HG03457 (cell line): ENCODE measurements at regions not wholly inside any gene's neighbourhood (a gene's known extent, or its start where the extent isn't known, plus 50 kb on each side); places are given as distances from the start of the nearest gene placed in this dataset.

Experiments used
- ATAC-seq: cut with Tn5 transposase; IDR thresholded peaks from one replicate; pipeline ENCODE4 v1.9.1; 2021; ENCODE audit warnings: moderate number of reproducible peaks; ENCODE audit not compliant: unreplicated experiment

DNA sequence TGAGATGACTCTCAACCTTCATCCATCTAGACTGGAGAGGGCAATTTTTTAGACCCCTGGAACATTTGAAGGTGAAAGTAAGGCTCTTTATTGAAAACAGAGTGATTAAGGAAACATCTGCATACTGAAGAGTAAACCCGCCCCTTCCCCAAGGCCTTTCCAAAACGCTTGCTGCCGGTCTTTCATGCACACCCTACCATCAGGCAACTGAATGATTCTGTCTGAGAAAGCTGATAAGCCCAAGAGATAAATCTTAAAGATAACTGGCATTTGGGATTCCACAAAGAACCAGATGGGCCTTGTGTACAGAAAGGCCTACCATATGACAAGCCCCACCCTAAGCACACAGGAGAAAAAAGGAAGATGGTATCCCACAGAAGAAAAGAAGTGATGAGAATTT lies 54.4 kb upstream of the PIK3R1 start:
- no peak for ATAC-seq

DNA sequence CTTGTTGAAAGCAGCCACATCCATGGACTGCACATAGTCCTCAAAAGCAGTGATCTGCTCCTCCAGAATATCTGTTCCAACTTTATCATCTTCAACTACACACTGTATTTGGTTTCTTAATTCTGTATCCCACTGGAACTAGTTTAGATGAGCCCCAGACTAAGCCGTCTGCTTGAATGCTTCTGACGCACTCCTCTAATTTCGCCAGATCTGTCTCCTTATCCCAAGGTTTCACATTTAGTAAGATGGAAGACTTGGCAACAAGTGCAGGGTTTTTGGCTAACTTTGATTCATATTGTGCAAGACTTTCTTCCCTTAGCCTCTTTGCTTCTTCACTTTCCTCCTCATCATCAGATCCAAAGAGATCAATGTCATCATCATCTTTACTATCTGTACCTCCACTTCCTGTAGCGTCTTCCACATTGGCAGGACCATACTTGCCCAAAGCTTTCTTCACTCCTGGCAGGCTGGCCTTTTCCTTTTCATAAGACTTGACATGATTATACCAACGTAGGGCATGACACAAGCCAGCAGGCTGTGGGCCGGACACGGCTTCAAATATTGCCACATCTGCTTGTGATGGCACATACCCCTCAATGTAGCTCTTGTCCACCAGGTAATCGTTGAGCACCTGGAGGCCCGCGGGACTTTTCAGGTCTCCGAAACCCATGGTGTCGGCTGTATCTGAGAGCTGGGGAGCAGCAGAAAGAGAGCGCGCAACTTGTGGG lies 56.2 kb upstream of the PIK3R1 start:
- ATAC-seq = no peak

DNA sequence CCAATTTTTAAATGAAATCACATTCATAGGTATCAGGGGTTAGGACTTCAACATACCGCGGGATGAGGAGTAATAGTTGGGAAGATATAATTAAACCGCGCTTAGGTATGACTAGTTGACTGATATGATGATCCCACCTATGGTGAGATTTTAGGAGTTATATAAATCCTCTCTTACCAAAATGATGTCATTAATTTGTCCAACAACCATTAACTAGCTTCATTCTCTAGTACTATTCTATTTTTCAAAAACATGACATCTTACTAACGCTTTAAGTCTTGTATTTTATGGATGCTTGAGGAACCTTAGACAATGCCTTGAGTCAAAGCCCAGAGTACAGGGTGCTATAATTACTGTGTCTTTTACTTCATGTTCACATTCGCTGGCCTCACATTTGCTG lies 59.6 kb upstream of the PIK3R1 start:
- ATAC-seq = no peak

DNA sequence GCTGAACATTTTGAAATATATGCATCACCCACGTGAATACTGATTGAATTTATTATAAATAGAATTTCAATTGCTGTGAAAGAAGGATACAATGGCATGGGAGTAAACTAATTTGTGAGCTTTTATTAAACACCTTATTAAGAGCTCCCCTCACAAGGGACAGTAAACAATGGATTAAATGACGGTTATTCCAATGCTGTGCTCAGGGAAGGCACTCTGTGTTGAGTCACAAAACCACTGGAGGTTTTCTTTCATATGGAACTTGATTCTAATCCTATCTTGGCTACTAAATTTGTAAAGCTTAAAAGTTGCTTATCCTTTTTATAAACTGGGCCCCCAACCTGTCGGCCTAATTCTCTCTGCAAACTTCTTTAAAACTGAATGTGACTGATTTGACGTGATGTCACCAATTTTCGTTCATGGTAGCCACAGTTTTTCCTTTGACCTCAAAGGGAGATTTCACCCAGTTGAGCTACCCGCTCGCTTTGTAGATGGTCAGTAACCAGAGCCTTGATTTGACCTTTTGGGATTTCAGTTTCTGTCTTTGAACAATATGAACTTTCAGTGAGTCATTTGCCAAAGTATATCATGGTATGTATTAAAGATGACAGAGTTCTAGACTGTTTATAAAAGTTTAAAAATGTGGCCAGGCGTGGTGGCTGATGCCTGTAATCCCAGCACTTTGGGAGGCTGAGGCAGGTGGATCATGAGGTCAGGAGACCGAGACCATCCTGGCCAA lies 61.3 kb upstream of the PIK3R1 start:
- ATAC-seq = no peak

DNA sequence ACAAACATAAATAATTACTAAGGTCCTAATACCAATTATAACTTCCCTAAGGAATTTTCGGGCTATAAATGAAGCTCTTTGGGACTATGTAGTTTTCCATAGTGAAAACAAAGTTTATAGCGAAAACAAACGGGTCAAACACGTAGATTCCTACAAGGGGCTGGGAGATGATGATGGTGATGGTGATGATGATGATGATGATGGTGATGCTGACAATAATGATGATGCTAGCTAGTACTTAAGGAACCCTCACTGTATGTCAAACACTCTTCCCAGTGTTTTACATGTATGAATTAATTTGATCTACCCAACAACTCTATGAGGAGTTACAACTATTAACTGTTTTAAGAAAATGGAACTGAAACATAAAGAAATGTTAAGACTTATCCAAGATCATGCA lies 63.7 kb upstream of the PIK3R1 start:
- ATAC-seq = no peak

DNA sequence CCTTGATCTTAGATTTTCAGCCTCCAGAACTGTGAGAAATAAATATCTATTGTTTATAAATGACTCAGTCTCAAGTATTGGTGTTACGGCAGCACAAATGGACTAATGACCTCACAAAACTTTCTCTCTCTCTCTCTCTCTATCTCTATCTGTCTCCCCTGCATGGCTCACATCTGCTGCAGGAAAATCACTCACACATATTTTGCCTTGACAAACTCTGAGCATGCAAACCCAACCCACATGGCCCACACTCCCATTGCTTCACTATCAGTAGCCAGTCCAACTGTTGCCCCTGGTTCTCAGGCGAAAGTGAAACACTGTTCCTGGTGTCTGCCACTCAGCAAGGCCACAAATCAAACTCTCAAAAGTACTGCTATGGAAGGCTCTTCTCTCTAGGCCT lies 66.4 kb upstream of the PIK3R1 start:
- ATAC-seq = no peak

DNA sequence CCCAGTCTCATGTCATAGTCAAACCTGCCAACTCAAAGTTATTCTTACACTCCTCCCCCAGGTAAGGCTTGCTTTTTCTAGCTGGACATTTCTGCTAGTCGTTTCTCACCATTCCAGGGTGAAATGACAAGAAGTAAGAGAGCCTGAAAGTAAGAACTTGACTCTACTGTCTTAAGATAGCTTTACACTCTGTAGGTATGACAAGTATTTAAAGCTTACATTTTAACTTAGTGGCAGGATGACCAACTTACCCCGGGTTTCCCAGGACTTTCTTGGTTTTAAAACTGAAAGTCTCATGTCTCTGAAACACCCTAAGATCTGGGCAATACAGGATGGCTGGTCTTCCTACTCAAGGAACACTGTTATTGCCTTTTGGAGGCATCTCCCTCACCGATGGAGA lies 67.5 kb upstream of the PIK3R1 start:
- ATAC-seq = no peak

DNA sequence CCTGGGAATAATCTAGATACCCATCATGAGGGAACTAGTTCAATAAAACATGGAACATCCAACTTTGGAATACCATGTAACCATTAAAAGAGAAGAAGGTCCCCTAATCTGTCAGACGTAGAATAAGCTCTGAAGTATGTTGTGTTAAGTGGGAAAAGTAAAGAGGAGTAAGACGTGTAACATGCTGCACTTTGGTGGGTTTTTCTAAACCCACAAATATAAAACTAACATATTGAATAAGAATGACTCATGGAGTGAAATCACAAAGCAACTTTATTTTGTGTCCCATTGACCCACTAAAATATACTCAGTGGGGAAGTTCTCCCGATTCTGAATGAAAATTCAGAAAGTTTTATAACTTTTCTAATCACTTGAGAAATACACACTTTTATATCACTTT lies 67.9 kb upstream of the PIK3R1 start:
- no peak for ATAC-seq

DNA sequence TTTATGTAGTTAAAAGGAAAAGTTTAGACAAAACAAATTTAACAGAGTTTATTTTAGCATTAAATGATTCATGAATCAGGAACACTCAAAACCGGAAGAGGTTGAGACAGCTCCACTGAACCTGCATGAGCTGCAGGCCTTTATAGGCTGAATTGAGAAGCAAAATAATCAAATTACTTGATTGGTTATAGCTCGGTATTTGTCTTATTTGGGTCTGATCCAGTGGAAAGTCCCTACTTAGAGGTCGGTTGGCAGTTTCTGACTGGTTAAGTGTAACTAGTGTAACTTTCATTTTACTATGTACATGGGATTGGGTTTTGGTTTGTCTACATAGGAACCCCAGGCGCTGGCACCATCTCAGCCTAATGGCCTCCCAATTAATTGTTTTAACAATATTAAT lies 74.1 kb upstream of the PIK3R1 start:
- peak; percentile 49 for ATAC-seq

DNA sequence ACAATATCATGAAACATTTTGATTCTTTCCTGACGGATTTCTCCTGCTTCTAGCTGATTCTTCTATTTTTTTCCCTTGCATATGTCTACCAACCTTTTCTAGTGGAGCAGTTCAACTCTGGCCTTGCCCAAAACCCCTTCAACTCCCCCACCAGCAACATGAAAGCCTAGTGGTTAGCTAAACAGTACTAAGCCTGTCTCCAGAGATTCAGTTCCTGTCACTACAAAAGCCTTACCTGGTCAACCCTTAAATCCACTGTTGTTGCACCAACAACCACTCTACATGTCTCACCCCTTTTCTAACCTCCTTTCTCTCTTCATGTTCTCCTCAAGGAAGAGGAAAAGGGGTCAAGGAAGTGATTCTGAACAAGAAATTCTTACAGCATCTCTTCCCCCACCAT lies 74.8 kb upstream of the PIK3R1 start:
- ATAC-seq = peak; percentile 43

DNA sequence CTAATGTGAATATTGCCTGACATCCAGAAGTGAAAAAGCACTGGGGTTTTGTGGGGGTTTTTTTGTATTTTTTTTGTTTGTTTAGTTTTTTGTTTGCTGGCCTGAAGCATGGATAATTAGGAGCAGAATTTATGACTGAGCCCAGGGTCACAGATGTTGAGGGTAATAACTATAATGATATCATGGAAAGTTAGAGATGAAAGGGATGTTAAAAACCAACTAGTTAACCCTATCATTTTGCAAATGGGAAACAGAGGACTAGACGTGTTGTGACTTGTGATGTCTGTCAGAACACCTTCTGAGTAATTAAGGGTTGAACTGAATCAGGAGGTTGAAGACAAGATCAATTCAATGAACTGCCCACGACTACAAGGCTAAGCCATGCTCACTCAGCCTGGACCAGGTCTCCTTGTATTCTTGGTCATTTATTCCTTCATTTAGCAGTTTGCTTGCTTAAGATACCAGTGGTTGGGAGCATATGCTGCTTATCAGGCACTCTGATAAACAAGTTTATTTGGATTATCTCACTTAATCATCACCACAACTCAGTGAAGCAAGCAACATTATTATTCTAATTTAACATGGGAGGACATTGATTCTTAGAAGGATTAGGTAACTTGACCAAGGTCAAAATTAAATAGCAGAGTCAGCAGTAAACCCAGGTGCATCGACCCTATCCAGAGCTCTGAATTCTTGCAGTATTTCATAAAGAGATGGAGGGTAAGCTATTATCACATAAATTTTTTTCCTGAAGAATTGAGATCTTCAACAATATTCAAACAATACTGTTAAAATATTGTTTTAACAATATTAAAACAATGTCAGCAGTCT lies 75.7 kb upstream of the PIK3R1 start:
- no peak for ATAC-seq

DNA sequence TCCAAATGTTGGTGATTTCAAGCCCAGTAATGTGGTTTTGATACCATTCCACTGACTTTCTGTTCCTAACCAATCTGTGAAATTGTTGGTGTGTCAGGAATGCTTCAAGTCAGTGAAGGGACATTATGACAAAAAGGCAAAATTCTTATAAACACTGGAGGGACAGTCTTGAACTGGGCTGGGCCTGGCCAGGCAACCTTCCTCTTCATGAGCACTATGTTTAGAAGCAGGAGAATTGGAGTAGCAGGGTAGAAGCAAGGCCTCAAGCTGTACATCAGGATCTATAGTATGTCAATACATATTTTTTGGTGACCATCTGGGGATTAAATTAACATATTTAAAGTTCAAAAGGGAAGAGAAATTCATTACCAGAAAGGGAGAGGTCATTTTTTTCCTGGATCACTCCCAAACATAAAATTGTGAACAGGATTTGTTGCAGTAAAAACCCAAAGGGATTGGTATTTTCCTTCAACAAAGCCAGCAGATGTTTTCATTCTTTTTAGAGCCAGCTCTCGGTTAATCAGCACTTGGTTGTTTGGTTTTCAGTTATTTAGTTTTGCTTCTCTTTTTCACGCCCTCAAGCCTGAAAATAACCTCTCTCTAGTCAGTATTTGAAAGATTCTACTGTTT lies 77.9 kb upstream of the PIK3R1 start:
- no peak for ATAC-seq

DNA sequence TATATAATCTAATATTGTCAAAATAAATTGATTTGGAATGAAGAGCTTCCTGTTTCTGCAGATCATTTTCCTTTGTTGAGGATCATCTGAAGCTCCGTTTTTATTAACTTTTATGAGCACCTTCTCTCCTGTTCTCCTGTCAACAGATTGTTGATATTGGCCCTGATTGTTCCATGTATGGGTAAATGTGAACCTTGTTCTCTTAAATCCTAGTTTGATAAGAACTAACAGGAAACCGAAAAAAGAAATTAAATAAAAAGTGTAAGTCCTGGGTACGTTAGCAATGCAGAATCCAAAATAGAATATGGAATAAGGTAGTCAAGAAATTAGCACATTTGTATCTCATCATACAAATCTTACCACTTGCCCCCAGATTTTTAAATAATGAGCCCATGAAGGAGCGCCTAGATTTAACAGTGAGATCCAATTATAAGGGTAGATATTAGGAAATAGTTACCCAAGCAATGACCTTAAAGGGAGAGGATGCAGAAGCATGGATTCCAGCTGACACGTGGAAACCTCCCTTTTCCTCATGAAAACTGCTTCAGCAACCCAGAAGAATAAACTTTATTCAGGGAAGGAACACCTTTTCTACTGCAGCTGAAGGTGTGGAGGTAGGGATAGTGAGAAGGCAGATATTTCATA lies 80.8 kb upstream of the PIK3R1 start:
- ATAC-seq = no peak

DNA sequence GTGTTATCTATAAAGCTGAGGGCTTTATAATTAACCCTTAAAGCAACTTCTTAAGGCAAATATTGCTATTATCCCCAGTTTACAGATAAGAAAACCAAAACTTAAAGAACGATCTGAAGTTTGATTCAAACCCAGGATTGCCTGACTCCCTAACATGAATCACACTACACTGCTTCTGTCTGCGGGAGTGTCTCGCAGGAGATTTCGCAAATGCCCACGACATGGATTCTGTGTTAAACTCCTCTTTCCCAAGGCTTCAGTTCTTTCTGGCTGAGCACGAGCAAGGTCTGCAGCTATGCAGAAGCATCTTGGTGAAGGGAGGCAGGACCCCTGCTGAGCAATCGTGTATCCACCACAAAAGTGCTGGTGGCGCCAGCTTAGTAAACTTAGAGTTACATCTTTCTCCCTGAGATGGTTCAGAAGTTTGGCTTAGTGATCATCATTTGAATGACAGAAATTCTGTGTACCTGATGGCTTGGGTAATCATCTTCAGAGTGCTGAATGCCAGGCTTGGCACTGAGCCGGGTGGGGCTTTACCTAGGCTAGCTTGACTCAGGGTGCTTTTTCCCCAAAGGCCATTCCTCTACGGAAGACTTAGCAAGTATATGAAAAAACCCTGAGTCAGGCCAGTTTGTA lies 81.4 kb upstream of the PIK3R1 start:
- no peak for ATAC-seq

DNA sequence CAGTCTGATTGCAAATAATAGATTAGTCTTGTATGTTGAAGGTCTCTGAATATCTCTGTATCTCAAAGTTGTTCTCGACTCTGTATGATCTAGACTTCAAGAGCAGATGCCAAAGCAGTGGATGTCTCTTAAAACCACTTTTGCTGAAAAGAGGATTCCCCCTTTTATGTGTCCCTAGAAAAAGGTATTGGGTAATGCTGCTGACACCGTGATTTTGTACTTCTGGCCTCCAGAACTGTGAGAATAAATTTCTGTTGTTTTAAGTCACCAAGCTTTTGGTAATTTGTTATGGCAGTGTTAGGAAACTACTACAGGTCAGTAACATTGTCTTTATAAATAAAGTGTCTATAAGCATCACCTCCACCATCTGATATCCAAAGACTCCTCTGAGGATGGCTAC lies 85.3 kb upstream of the PIK3R1 start:
- ATAC-seq = no peak

DNA sequence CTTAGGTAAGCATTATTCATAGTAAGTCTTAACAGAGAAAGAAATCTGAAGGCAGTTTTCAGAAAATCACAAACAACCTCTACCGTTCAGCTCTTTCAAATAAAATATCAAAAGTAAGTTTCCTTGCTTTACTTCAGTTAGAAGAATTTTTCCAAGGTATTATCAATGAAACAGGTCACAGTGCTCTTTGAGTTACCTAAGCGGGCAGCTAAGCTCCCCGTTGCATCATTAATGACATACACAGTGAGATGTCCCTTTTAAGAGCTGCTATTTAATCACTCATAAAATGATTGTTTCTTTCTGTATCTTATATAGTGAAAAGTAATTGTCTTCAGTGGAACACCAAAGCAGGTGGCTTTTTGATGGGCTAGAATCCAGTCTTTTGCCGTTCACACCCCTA lies 86.2 kb upstream of the PIK3R1 start:
- ATAC-seq = no peak

DNA sequence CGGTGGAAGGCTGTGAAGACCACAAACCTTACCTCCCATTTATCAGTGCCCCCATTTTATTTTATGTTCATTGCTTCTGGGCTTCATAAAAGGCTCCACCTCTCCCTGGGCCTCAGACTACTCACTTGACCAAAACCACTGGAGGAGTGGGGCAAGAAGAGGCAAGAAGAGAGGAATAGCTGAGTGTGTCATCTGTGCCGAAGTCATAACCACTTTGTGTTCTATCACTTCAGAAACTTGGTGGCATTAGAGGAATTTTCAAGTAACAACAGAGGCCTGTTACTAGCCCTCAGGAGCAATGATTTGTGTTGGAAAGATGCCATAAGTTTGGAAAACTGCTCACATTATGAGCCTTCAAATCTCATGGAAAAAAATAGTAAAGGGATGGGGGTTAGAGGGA lies 88.7 kb upstream of the PIK3R1 start:
- no peak for ATAC-seq

DNA sequence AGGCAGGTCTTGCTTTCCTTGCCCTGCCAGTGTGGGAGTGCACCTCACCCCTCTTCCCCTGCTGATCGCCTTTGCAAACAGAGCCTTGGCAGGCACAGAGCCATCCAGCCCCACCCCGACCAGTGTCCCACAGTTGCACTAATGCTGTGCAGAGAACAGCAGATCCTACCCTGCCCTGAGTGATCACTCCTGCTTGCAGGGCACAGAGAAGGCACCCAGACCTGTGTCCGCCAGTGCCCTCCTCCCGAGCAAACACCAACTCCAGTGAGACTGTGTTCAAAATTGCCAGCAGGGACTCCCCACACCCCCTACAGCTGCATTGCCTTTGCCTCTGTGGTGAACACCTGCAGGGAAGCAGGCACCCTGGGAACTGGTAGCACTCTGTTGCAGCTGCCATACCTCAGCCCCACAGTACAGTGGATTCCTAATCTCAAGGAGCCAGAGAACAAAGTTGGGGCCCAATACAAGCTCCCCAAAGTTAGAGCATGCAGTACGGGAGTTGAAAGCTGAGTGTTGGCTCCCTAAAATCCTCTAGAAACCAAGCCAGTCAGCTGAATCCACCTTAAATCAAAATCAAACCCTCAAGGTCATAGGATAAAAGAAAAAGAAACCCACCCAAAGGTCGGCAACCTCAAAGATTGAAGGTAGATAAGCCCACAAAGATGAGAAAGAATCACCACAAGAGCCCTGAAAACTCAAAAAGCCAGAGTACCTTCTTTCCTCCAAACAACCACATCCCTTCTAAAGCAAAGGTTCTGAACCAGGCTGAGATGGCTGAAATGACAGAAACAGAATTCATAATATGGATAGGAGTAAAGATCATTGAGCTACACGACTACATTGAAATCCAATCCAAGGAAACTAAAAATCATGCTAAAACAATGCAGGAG lies 92.9 kb upstream of the PIK3R1 start:
- no peak for ATAC-seq

DNA sequence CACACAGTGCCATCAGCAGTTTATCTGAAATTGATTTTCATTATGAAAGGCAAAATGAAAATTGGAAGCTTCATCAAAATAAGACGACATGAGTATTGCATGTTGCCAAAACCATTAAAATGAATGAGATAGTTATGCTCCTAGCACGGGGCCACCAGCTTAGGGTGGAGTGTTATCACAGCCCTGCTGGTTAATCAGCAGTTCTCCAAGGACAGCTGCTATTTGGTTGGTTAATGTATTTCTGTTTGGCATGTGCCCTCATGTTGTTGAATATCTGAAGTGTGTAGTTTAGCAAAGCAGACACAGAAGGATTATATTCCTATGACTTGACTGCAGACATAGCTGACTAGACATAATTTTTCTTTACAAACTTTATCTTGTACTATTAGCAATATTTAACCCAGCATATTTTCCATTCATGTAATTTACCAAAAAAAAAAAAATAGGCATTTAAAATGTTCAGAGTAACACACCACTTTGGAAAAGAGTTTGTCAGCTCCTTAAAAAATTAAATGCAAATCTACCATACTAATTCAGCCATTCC lies 98.6 kb upstream of the PIK3R1 start:
- ATAC-seq = no peak
